A673 (cell line): ENCODE measurements at regions not wholly inside any gene's neighbourhood (a gene's known extent, or its start where the extent isn't known, plus 50 kb on each side); places are given as distances from the start of the nearest gene placed in this dataset.

ENCODE experiments used
- BruUV-seq: library from RNA; stranded (reverse); fragments of 400-500 nt; replicated peaks from 2 replicates; lab custom pipeline; 2021; lab: Mats Ljungman, UMichigan
- CTCF ChIA-PET: fragments of 300-600 bp; sonication (Branson Sonifier 250); formaldehyde crosslinking; loops from one replicate; lab custom pipeline; 2022; ENCODE audit warnings: antibody characterized with exemption; lab: Charles Lee
- POLR2A ChIA-PET: fragments of 300-600 bp; sonication (Branson Sonifier 250); formaldehyde crosslinking; loops from one replicate; lab custom pipeline; 2022; ENCODE audit warnings: antibody characterized with exemption; ENCODE audit not compliant: low non-redundant PET; lab: Charles Lee
- DNase-seq: peaks from one replicate; pipeline ENCODE4 v3.0.0-alpha.2; 2015; ENCODE audit warnings: low spot score
- H3K27ac ChIP-seq: fragments of 200-600 bp; sonication (generic); 2 replicates; pipeline ENCODE4 v1.5.1; 2016; ENCODE audit warnings: mixed run types, low read depth, mild to moderate bottlenecking, mixed read lengths, antibody characterized with exemption, low read length; ENCODE audit not compliant: poor library complexity, severe bottlenecking
- H3K27me3 ChIP-seq: fragments of 200-600 bp; sonication (generic); replicated peaks from 2 replicates; pipeline ENCODE4 v1.6.1; 2017; ENCODE audit warnings: mixed run types, low read depth, mild to moderate bottlenecking, mixed read lengths, antibody characterized with exemption, low read length; ENCODE audit not compliant: insufficient read depth, poor library complexity
- H3K36me3 ChIP-seq: fragments of 200-600 bp; sonication (generic); 2 replicates; pipeline ENCODE4 v1.6.1; 2016; ENCODE audit warnings: mixed run types, mild to moderate bottlenecking, mixed read lengths, antibody characterized with exemption, low read length; ENCODE audit not compliant: insufficient read depth, poor library complexity, severe bottlenecking
- H3K4me1 ChIP-seq: fragments of 200-600 bp; sonication (generic); 2 replicates; pipeline ENCODE4 v1.6.1; 2017; ENCODE audit warnings: mixed run types, mild to moderate bottlenecking, mixed read lengths, antibody characterized with exemption, low read length; ENCODE audit not compliant: insufficient read depth, poor library complexity, severe bottlenecking
- H3K4me3 ChIP-seq: fragments of 200-600 bp; sonication (generic); 2 replicates; pipeline ENCODE4 v1.5.1; 2016; ENCODE audit warnings: low read depth, mixed run types, mild to moderate bottlenecking, mixed read lengths, low read length; ENCODE audit not compliant: poor library complexity, severe bottlenecking
- H3K9me3 ChIP-seq: fragments of 200-600 bp; sonication (generic); 2 replicates; pipeline ENCODE4 v1.6.1; 2016; ENCODE audit warnings: mixed run types, low read depth, mild to moderate bottlenecking, mixed read lengths, antibody characterized with exemption, low read length; ENCODE audit not compliant: poor library complexity, severe bottlenecking
- CTCF ChIP-seq: fragments of 300-800, 200-600 bp; sonication (generic); conservative IDR thresholded peaks from 2 replicates; pipeline ENCODE4 v1.5.1; 2017; ENCODE audit warnings: low read depth, mild to moderate bottlenecking, antibody characterized with exemption, low read length, moderate library complexity, mixed read lengths
- EZH2 ChIP-seq: fragments of 200-600 bp; sonication (generic); IDR thresholded peaks from 2 replicates; pipeline ENCODE4 v1.6.1; 2017; ENCODE audit warnings: borderline replicate concordance, low read depth, mild to moderate bottlenecking, mixed read lengths, antibody characterized with exemption, low read length; ENCODE audit not compliant: poor library complexity, severe bottlenecking
- intact Hi-C: fragments of 100-400 bp; cut with micrococcal nuclease; formaldehyde crosslinking; loops from one replicate; pipeline ENCODE4 v1.10.0; 2022; ENCODE audit not compliant: unreplicated experiment

- H3K36me3 ChIP-seq, result no peaks in the 10 kb centered on the region
- POLR2A ChIA-PET, result no interaction called here
- H3K27ac ChIP-seq, result no peak overlapping the region
- DNase-seq, result no peak
- intact Hi-C loops, result no loop called here
- TF ChIP-seq CTCF (no peak), EZH2 (no peak)
- no TSS peak for BruUV-seq
- CTCF ChIA-PET, result no interaction called here
- H3K4me3 ChIP-seq, result no peak overlapping the region
- no peaks in the 10 kb centered on the region for H3K4me1 ChIP-seq
- no peaks in the 10 kb centered on the region for H3K9me3 ChIP-seq
- H3K27me3 ChIP-seq, result peaks cover 13% of the 10 kb centered on the region
Measured at GRCh38 chr12:97944576-97944975, 482.0 kb downstream of the RMST start.

GRCh38 chr12:97946701-97947100, 484.1 kb downstream of the RMST start:
- Histone ChIP-seq H3K27me3 (peaks cover 13% of the 10 kb centered on the region), H3K36me3 (no peaks in the 10 kb centered on the region), H3K4me1 (no peaks in the 10 kb centered on the region), H3K9me3 (no peaks in the 10 kb centered on the region), H3K4me3 (no peak overlapping the region), H3K27ac (no peak overlapping the region)
- TF ChIP-seq EZH2, result no peak
- no peak for TF ChIP-seq CTCF
- CTCF ChIA-PET, result no interaction called here
- POLR2A ChIA-PET, result no interaction called here
- no peak for DNase-seq
- intact Hi-C loops, result no loop called here
- BruUV-seq, result no TSS peak

- POLR2A ChIA-PET, result interaction anchor here (0.5 kb wide), 1 partner anchor 1107 kb away, joined by 3 read pairs; no protein-coding TSS in a partner anchor
- Histone ChIP-seq H3K27me3 (peaks cover 13% of the 10 kb centered on the region), H3K9me3 (no peaks in the 10 kb centered on the region), H3K4me3 (no peak overlapping the region), H3K36me3 (no peaks in the 10 kb centered on the region), H3K27ac (no peak overlapping the region), H3K4me1 (no peaks in the 10 kb centered on the region)
- intact Hi-C loops, result no loop called here
- BruUV-seq, result no TSS peak
- TF ChIP-seq EZH2, result no peak
- no peak for TF ChIP-seq CTCF
- DNase-seq, result no peak
- CTCF ChIA-PET, result no interaction called here
Measured at GRCh38 chr12:97948591-97948990, 486.0 kb downstream of the RMST start.
